ENCODE measurements at regions not wholly inside any gene's neighbourhood (a gene's known extent, or its start where the extent isn't known, plus 50 kb on each side); places are given as distances from the start of the nearest gene placed in this dataset.

- TF ChIP-seq TAF1 (IDR thresholded peaks at IDR 0.05; ENCODE audit: borderline replicate concordance, insufficient read depth, low read length) (no peak), POLR2AphosphoS5 (IDR thresholded peaks at IDR 0.05; ENCODE audit: low read depth, low read length) (no peak), REST (IDR thresholded peaks at IDR 0.05; ENCODE audit: insufficient read depth in 1 of 2, low read depth in 2 of 2, low read length in 2 of 2) (no peak)
Observed at GRCh38 chrX:5250106-5250505, 978.6 kb downstream of the NLGN4X start.

All from PFSK-1 (cell line).